ENCODE measurements at regions not wholly inside any gene's neighbourhood (a gene's known extent, or its start where the extent isn't known, plus 50 kb on each side); places are given as distances from the start of the nearest gene placed in this dataset.

- no peak for TF ChIP-seq CTCF (IDR thresholded peaks at IDR 0.05)
- TF ChIP-seq POLR2AphosphoS5 (IDR thresholded peaks at IDR 0.05), result no peak
- no peak for TF ChIP-seq POLR2A (IDR thresholded peaks at IDR 0.05)
- no peak for TF ChIP-seq EP300 (IDR thresholded peaks at IDR 0.05)
These were observed 119.0 kb upstream of the DAPK1 start for GRCh38 chr9:87378676-87379075.

Data from suprapubic skin (tissue), 4 donors.